ENCODE measurements at regions not wholly inside any gene's neighbourhood (a gene's known extent, or its start where the extent isn't known, plus 50 kb on each side); places are given as distances from the start of the nearest gene placed in this dataset.

- Mint-ChIP-seq H3K27me3 (no peaks in the 10 kb centered on the region), H3K4me3 (no peak overlapping the region), H3K4me1 (no peaks in the 10 kb centered on the region), H3K27ac (no peak overlapping the region), H3K9me3 (ENCODE audit: insufficient read depth) (no peaks in the 10 kb centered on the region)
- TF ChIP-seq CTCF (IDR thresholded peaks at IDR 0.05) (no peak), EZH2 (IDR thresholded peaks at IDR 0.05; ENCODE audit: borderline replicate concordance, insufficient read depth, low read depth, low read length, poor library complexity, severe bottlenecking) (no peak)
- H3K27me3 ChIP-seq (replicated peaks in 1 of 4; ENCODE audit: control extremely low read depth in 1 of 4, control insufficient read depth in 3 of 4, insufficient read depth in 4 of 4, low read length in 3 of 4), result no peaks in the 10 kb centered on the region
- H3K9me3 ChIP-seq (ENCODE audit: control extremely low read depth in 1 of 3, control insufficient read depth in 2 of 3, insufficient read depth in 1 of 3, low read length in 2 of 3), result peaks cover 0 to 2% (median 0%) of the 10 kb centered on the region in 3 donors
- DNase-seq (no peak), ATAC-seq (ENCODE audit: low read depth) (no peak)
- no peaks in the 10 kb centered on the region for H3K4me1 ChIP-seq (ENCODE audit: control insufficient read depth in 2 of 2, insufficient read depth in 2 of 2, low read length in 2 of 2)
- no peak overlapping the region for H3K27ac ChIP-seq (ENCODE audit: low read length in 2 of 2)
- no peak overlapping the region for H3K4me3 ChIP-seq (ENCODE audit: control extremely low read depth in 1 of 5, extremely low read depth in 1 of 5, insufficient read depth in 1 of 5, low read depth in 2 of 5, low read length in 4 of 5)
- H3K79me2 ChIP-seq (ENCODE audit: control insufficient read depth, insufficient read depth, low read length), result no peaks in the 10 kb centered on the region
- intact Hi-C loops (cut with micrococcal nuclease), result no loop called here
- H2AFZ ChIP-seq (ENCODE audit: insufficient read depth, low read depth, low read length, poor library complexity, severe bottlenecking), result no peak overlapping the region
- no peak overlapping the region for H3K4me2 ChIP-seq (replicated peaks; ENCODE audit: low read depth, low read length, poor library complexity, severe bottlenecking)
- H4K20me1 ChIP-seq (ENCODE audit: control insufficient read depth, insufficient read depth, low read length, poor library complexity, severe bottlenecking), result no peaks in the 10 kb centered on the region
- CTCF ChIA-PET, result no interaction called here
- POLR2A ChIA-PET, result no interaction called here
- H3K36me3 ChIP-seq (replicated peaks in 1 of 2; ENCODE audit: control extremely low read depth in 1 of 2, control insufficient read depth in 1 of 2, extremely low read depth in 1 of 2, insufficient read depth in 2 of 2, low read length in 1 of 2), result no peaks in the 10 kb centered on the region
- 48% methylated on average over 3 of the region's 7 CpGs for WGBS (ENCODE audit: insufficient coverage)
- H3K9ac ChIP-seq (ENCODE audit: low read length), result no peak overlapping the region
These were observed 327.9 kb upstream of the SOX9 start for GRCh38 chr17:71792966-71793365.

- WGBS (ENCODE audit: insufficient coverage), result 50% methylated on average over 1 of the region's 2 CpGs
- no peak overlapping the region for H3K4me3 Mint-ChIP-seq
- CTCF ChIA-PET, result no interaction called here
- no peaks in the 10 kb centered on the region for H3K9me3 Mint-ChIP-seq (ENCODE audit: insufficient read depth)
- peaks cover 0 to 2% (median 0%) of the 10 kb centered on the region in 3 donors for H3K9me3 ChIP-seq (ENCODE audit: control extremely low read depth in 1 of 3, control insufficient read depth in 2 of 3, insufficient read depth in 1 of 3, low read length in 2 of 3)
- no peaks in the 10 kb centered on the region for H4K20me1 ChIP-seq (ENCODE audit: control insufficient read depth, insufficient read depth, low read length, poor library complexity, severe bottlenecking)
- H2AFZ ChIP-seq (ENCODE audit: insufficient read depth, low read depth, low read length, poor library complexity, severe bottlenecking), result no peak overlapping the region
- no peaks in the 10 kb centered on the region for H3K36me3 ChIP-seq (replicated peaks in 1 of 2; ENCODE audit: control extremely low read depth in 1 of 2, control insufficient read depth in 1 of 2, extremely low read depth in 1 of 2, insufficient read depth in 2 of 2, low read length in 1 of 2)
- ATAC-seq (ENCODE audit: low read depth), result no peak
- H3K79me2 ChIP-seq (ENCODE audit: control insufficient read depth, insufficient read depth, low read length), result no peaks in the 10 kb centered on the region
- no peak for DNase-seq
- H3K27me3 Mint-ChIP-seq, result no peaks in the 10 kb centered on the region
- no peak overlapping the region for H3K27ac ChIP-seq (ENCODE audit: low read length in 2 of 2)
- intact Hi-C loops (cut with micrococcal nuclease), result no loop called here
- TF ChIP-seq EZH2 (IDR thresholded peaks at IDR 0.05; ENCODE audit: borderline replicate concordance, insufficient read depth, low read depth, low read length, poor library complexity, severe bottlenecking), result no peak
- no peak for TF ChIP-seq CTCF (IDR thresholded peaks at IDR 0.05)
- H3K27me3 ChIP-seq (replicated peaks in 1 of 4; ENCODE audit: control extremely low read depth in 1 of 4, control insufficient read depth in 3 of 4, insufficient read depth in 4 of 4, low read length in 3 of 4), result no peaks in the 10 kb centered on the region
- no peak overlapping the region for H3K27ac Mint-ChIP-seq
- no peak overlapping the region for H3K9ac ChIP-seq (ENCODE audit: low read length)
- no peak overlapping the region for H3K4me3 ChIP-seq (ENCODE audit: control extremely low read depth in 1 of 5, extremely low read depth in 1 of 5, insufficient read depth in 1 of 5, low read depth in 2 of 5, low read length in 4 of 5)
- no peak overlapping the region for H3K4me2 ChIP-seq (replicated peaks; ENCODE audit: low read depth, low read length, poor library complexity, severe bottlenecking)
- H3K4me1 Mint-ChIP-seq, result no peaks in the 10 kb centered on the region
- H3K4me1 ChIP-seq (ENCODE audit: control insufficient read depth in 2 of 2, insufficient read depth in 2 of 2, low read length in 2 of 2), result no peaks in the 10 kb centered on the region
- POLR2A ChIA-PET, result no interaction called here
These were observed 327.3 kb upstream of the SOX9 start for GRCh38 chr17:71793518-71793917.

Measured in B cell (primary cell).